Calu3 (cell line): ENCODE measurements at regions not wholly inside any gene's neighbourhood (a gene's known extent, or its start where the extent isn't known, plus 50 kb on each side); places are given as distances from the start of the nearest gene placed in this dataset.
A peak's percentile ranks its signal among the peaks of the same experiment; 100 is the strongest.

Experiments used
- BruUV-seq: library from RNA; stranded (reverse); fragments of 400-500 nt; replicated peaks from 2 replicates; lab custom pipeline; 2021; lab: Mats Ljungman, UMichigan
- CTCF ChIA-PET: fragments of 300-600 bp; sonication (Branson Sonifier 250); formaldehyde crosslinking; loops from one replicate; lab custom pipeline; 2022; ENCODE audit warnings: antibody characterized with exemption; lab: Charles Lee
- DNase-seq: peaks from one replicate; pipeline ENCODE4 v3.0.0; 2022
- H3K27ac Mint-ChIP-seq: one replicate; pipeline ENCODE4 v1.8.0; 2022; ENCODE audit warnings: mixed read lengths; ENCODE audit not compliant: unreplicated experiment
- H3K27me3 Mint-ChIP-seq: one replicate; pipeline ENCODE4 v1.8.0; 2022; ENCODE audit warnings: mixed read lengths; ENCODE audit not compliant: unreplicated experiment
- H3K36me3 Mint-ChIP-seq: one replicate; pipeline ENCODE4 v1.8.0; 2022; ENCODE audit warnings: mild to moderate bottlenecking, moderate library complexity, mixed read lengths; ENCODE audit not compliant: insufficient read depth, unreplicated experiment
- H3K4me1 Mint-ChIP-seq: one replicate; pipeline ENCODE4 v1.8.0; 2022; ENCODE audit warnings: mild to moderate bottlenecking, low read depth, mixed read lengths; ENCODE audit not compliant: unreplicated experiment
- H3K4me3 Mint-ChIP-seq: one replicate; pipeline ENCODE4 v1.8.0; 2022; ENCODE audit warnings: mild to moderate bottlenecking, low read depth, moderate library complexity, mixed read lengths; ENCODE audit not compliant: unreplicated experiment
- H3K9me3 Mint-ChIP-seq: one replicate; pipeline ENCODE4 v1.8.0; 2022; ENCODE audit warnings: low read depth, mixed read lengths; ENCODE audit not compliant: unreplicated experiment
- CTCF ChIP-seq: fragments of 200-600 bp; IDR thresholded peaks from one replicate; pipeline ENCODE4 v1.8.0; 2022; ENCODE audit warnings: antibody characterized with exemption; ENCODE audit not compliant: unreplicated experiment
- intact Hi-C: fragments of 100-400 bp; cut with micrococcal nuclease; formaldehyde crosslinking; loops from one replicate; pipeline ENCODE4 v1.10.0; 2022; ENCODE audit not compliant: unreplicated experiment

GRCh38 chr15:100710744-100711515, 108.5 kb downstream of the ASB7 start:
- H3K9me3 Mint-ChIP-seq: peaks cover 17% of the 10 kb centered on the region
- peaks cover 61% of the 10 kb centered on the region for H3K4me1 Mint-ChIP-seq
- no peaks in the 10 kb centered on the region for H3K27me3 Mint-ChIP-seq
- H3K27ac Mint-ChIP-seq: peak overlapping the region; percentile 98
- peaks cover 52% of the 10 kb centered on the region for H3K36me3 Mint-ChIP-seq
- peak overlapping the region; percentile 27 for H3K4me3 Mint-ChIP-seq
- TF ChIP-seq CTCF: no peak
- CTCF ChIA-PET: interaction anchor here (0.7 to 0.8 kb wide), 2 partner anchors 10 to 17 kb away, joined by 3 to 4 read pairs; no protein-coding TSS in a partner anchor
- intact Hi-C loops: no loop called here
- no peak for DNase-seq
- no TSS peak for BruUV-seq

- TF ChIP-seq CTCF: no peak
- H3K27me3 Mint-ChIP-seq: no peaks in the 10 kb centered on the region
- intact Hi-C loops: loop anchor here (2.0 kb wide), 1 partner anchor 173 kb away; no protein-coding TSS in a partner anchor
- H3K27ac Mint-ChIP-seq: peak overlapping the region; percentile 98
- DNase-seq: no peak
- H3K36me3 Mint-ChIP-seq: peaks cover 54% of the 10 kb centered on the region
- CTCF ChIA-PET: interaction anchor here (0.8 kb wide), 1 partner anchor 9 kb away, joined by 4 read pairs; no protein-coding TSS in a partner anchor
- peaks cover 67% of the 10 kb centered on the region for H3K4me1 Mint-ChIP-seq
- no peak overlapping the region for H3K4me3 Mint-ChIP-seq
- no TSS peak for BruUV-seq
- peaks cover 17% of the 10 kb centered on the region for H3K9me3 Mint-ChIP-seq
Measured at GRCh38 chr15:100711516-100712021, 109.2 kb downstream of the ASB7 start.

- peaks cover 74% of the 10 kb centered on the region for H3K4me1 Mint-ChIP-seq
- no peak for DNase-seq
- intact Hi-C loops: loop anchor here (2.0 kb wide), 1 partner anchor 173 kb away; no protein-coding TSS in a partner anchor
- H3K27ac Mint-ChIP-seq: peak overlapping the region; percentile 98
- BruUV-seq: no TSS peak
- TF ChIP-seq CTCF: no peak
- H3K9me3 Mint-ChIP-seq: peaks cover 17% of the 10 kb centered on the region
- peaks cover 58% of the 10 kb centered on the region for H3K36me3 Mint-ChIP-seq
- CTCF ChIA-PET: interaction anchor here (0.8 to 1.5 kb wide), 2 partner anchors 9 to 41 kb away, joined by 4 to 10 read pairs; no protein-coding TSS in a partner anchor
- no peak overlapping the region for H3K4me3 Mint-ChIP-seq
- H3K27me3 Mint-ChIP-seq: no peaks in the 10 kb centered on the region
Measured at GRCh38 chr15:100712226-100712625, 109.8 kb downstream of the ASB7 start.

GRCh38 chr15:100713163-100713867, 110.9 kb downstream of the ASB7 start:
- intact Hi-C loops: loop anchor here (1.0 to 2.0 kb wide), 4 partner anchors 9 to 171 kb away; no protein-coding TSS in a partner anchor
- CTCF ChIA-PET: interaction anchor here (0.5 to 1.7 kb wide), 6 partner anchors 8 to 294 kb away, joined by 3 to 10 read pairs (median 8); no protein-coding TSS in a partner anchor

More at GRCh38 chr15:100713163-100713867, 110.9 kb downstream of the ASB7 start:
- Mint-ChIP-seq H3K27ac (peak overlapping the region; percentile 98), H3K36me3 (peaks cover 69% of the 10 kb centered on the region), H3K4me3 (peak overlapping the region; percentile 45), H3K9me3 (peaks cover 22% of the 10 kb centered on the region), H3K4me1 (peaks cover 85% of the 10 kb centered on the region), H3K27me3 (no peaks in the 10 kb centered on the region)
- no TSS peak for BruUV-seq
- peak; percentile 97 for DNase-seq
- TF ChIP-seq CTCF: no peak
